ENCODE measurements at regions not wholly inside any gene's neighbourhood (a gene's known extent, or its start where the extent isn't known, plus 50 kb on each side); places are given as distances from the start of the nearest gene placed in this dataset.

DNA sequence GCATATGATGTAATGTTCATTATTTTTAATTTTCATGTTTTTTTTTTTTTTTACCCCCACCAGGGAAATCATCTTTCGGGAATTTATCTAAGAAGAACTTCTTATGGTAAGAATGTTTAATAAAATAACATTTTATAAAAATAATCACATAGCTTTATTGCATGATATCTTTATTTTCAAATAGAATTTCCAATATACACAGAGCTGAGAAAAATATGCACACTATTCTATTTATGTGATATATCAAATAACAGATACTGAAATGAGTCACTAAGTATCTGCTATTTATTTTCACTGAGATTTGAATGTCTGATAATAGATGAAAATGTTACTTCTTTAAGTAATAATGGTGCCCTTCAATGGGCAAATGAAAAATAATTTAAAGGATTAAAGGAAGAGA, 1217.3 kb downstream of the MAT2B start:
- TF ChIP-seq, protein P1, sequence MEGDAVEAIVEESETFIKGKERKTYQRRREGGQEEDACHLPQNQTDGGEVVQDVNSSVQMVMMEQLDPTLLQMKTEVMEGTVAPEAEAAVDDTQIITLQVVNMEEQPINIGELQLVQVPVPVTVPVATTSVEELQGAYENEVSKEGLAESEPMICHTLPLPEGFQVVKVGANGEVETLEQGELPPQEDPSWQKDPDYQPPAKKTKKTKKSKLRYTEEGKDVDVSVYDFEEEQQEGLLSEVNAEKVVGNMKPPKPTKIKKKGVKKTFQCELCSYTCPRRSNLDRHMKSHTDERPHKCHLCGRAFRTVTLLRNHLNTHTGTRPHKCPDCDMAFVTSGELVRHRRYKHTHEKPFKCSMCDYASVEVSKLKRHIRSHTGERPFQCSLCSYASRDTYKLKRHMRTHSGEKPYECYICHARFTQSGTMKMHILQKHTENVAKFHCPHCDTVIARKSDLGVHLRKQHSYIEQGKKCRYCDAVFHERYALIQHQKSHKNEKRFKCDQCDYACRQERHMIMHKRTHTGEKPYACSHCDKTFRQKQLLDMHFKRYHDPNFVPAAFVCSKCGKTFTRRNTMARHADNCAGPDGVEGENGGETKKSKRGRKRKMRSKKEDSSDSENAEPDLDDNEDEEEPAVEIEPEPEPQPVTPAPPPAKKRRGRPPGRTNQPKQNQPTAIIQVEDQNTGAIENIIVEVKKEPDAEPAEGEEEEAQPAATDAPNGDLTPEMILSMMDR (conservative IDR thresholded peaks at IDR 0.05): no peak
- no peak overlapping the region for H3K27ac ChIP-seq

GRCh38 chr5:164727012-164727411, 1221.6 kb downstream of the MAT2B start:
- TF ChIP-seq, protein P1 (conservative IDR thresholded peaks at IDR 0.05): no peak

GRCh38 chr5:164728733-164729132, 1223.3 kb downstream of the MAT2B start:
- TF ChIP-seq, protein P1 (conservative IDR thresholded peaks at IDR 0.05): no peak
- H3K27ac ChIP-seq: no peak overlapping the region

More at GRCh38 chr5:164727012-164727411, 1221.6 kb downstream of the MAT2B start:
- H3K27ac ChIP-seq: no peak overlapping the region

GRCh38 chr5:164735334-164735733, 1229.9 kb downstream of the MAT2B start:
- TF ChIP-seq, protein P1 (conservative IDR thresholded peaks at IDR 0.05): no peak
- H3K27ac ChIP-seq: no peak overlapping the region

GRCh38 chr5:164741376-164741775, 1236.0 kb downstream of the MAT2B start:
- no peak overlapping the region for H3K27ac ChIP-seq
- TF ChIP-seq, protein P1 (conservative IDR thresholded peaks at IDR 0.05): no peak

DNA sequence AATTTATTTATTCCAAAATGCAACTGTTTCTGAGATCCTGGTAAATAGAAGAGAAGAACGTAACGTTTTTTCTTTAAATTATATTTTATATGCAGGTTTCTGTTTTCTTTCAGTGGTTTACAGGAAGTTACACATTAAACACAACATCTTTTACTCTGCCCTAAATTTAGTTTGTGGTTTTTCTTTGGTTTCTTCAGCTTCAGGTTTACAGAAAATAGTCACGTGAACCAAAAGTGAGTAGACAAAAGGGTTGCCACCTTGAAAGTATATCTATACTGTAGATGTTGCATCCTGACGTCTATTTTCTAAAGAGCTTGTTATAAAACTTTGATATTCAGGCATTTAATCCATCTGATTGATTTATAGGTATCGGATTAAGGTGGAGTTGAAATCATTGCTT, 1236.6 kb downstream of the MAT2B start:
- TF ChIP-seq, protein P1 (conservative IDR thresholded peaks at IDR 0.05): no peak
- no peak overlapping the region for H3K27ac ChIP-seq

DNA sequence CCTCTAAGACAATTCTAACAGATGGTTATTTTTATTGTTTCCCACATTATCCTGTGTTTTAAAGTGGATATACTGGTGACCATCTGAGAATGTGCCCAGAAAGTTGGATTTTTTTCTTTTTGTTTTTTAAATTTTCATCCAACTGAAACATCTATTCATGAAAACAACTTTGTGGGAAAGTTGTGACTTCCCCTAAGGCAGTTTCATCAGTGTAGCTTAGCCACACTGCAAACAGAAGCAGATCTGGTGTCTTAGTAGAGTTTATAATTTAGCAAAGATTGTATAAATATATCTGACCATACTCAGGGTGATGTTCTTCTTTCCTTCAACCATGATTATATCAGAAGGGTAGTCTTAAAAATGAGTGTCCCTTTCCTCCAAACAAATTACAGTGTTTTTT, 1241.3 kb downstream of the MAT2B start:
- TF ChIP-seq, protein P1 (conservative IDR thresholded peaks at IDR 0.05): no peak
- no peak overlapping the region for H3K27ac ChIP-seq

DNA sequence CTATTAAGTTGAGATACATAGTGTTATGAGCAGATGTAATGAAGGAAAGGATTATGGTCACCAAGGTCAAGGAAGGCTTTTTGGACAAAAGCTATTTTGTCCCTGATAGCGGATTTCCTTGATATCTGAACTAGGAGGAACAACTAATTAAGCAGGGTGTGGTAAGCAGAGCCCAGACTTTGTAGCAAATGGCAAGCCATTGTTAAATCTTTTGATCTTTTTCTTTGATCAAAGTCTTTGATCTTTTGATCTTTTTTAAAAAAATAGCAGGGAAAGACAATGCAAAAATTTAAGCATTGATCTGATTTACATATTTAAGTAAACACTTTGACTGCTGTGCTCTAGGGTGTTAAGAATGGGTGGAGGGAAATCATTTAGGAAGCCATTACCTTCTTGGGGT, 1242.0 kb downstream of the MAT2B start:
- no peak overlapping the region for H3K27ac ChIP-seq
- TF ChIP-seq, protein P1 (conservative IDR thresholded peaks at IDR 0.05): no peak
